ENCODE measurements at regions not wholly inside any gene's neighbourhood (a gene's known extent, or its start where the extent isn't known, plus 50 kb on each side); places are given as distances from the start of the nearest gene placed in this dataset.

- TF ChIP-seq MAX (IDR thresholded peaks at IDR 0.05) (no peak), FOSL1 (IDR thresholded peaks at IDR 0.05; ENCODE audit: insufficient read depth, low read depth, low read length) (no peak), SIN3A (conservative IDR thresholded peaks at IDR 0.05 in 1 of 2, IDR thresholded peaks at IDR 0.05 in 1 of 2; ENCODE audit: low read depth in 1 of 2, low read length in 2 of 2) (no peak)
- TF ChIP-seq, protein P1, sequence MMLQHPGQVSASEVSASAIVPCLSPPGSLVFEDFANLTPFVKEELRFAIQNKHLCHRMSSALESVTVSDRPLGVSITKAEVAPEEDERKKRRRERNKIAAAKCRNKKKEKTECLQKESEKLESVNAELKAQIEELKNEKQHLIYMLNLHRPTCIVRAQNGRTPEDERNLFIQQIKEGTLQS (IDR thresholded peaks at IDR 0.05; ENCODE audit: insufficient read depth, low read depth, low read length): no peak
- TF ChIP-seq, protein P2, sequence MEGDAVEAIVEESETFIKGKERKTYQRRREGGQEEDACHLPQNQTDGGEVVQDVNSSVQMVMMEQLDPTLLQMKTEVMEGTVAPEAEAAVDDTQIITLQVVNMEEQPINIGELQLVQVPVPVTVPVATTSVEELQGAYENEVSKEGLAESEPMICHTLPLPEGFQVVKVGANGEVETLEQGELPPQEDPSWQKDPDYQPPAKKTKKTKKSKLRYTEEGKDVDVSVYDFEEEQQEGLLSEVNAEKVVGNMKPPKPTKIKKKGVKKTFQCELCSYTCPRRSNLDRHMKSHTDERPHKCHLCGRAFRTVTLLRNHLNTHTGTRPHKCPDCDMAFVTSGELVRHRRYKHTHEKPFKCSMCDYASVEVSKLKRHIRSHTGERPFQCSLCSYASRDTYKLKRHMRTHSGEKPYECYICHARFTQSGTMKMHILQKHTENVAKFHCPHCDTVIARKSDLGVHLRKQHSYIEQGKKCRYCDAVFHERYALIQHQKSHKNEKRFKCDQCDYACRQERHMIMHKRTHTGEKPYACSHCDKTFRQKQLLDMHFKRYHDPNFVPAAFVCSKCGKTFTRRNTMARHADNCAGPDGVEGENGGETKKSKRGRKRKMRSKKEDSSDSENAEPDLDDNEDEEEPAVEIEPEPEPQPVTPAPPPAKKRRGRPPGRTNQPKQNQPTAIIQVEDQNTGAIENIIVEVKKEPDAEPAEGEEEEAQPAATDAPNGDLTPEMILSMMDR (IDR thresholded peaks at IDR 0.05; ENCODE audit: control extremely low read depth in 1 of 3, insufficient read depth in 1 of 3, low read depth in 1 of 3, low read length in 3 of 3): no peak
These were observed 76.7 kb upstream of the CARMIL1 start (continued) for GRCh38 chr6:25202504-25202903.

Measured in H1 (cell line).